CD4-positive, alpha-beta memory T cell (primary cell): ENCODE measurements at regions not wholly inside any gene's neighbourhood (a gene's known extent, or its start where the extent isn't known, plus 50 kb on each side); places are given as distances from the start of the nearest gene placed in this dataset.

Experiments used
- CTCF ChIA-PET: fragments of 350-600 bp; sonication (Branson Sonifier 250); formaldehyde crosslinking; loops from one replicate; lab custom pipeline; 2021; ENCODE audit warnings: inconsistent platforms; ENCODE audit not compliant: partially characterized antibody; lab: Charles Lee
- POLR2A ChIA-PET: fragments of 350-600 bp; sonication (Branson Sonifier 250); formaldehyde crosslinking; loops from one replicate; lab custom pipeline; 2021; ENCODE audit not compliant: partially characterized antibody; lab: Charles Lee
- DNase-seq, 5 donors: peaks; one replicate each; pipeline versions ENCODE4 v3.0.0 to v3.0.0-alpha.2; 2020 to 2022; ENCODE audit warnings: mixed read lengths in 1 of 5
- H3K27ac ChIP-seq: one replicate; pipeline ENCODE4 v1.7.0; 2013; ENCODE audit warnings: low read depth, low read length
- H3K27me3 ChIP-seq: 2 replicates; pipeline ENCODE4 v1.7.0; 2013; ENCODE audit warnings: mild to moderate bottlenecking, low read length, moderate library complexity; ENCODE audit not compliant: insufficient read depth
- H3K36me3 ChIP-seq: 2 replicates; pipeline ENCODE4 v1.7.0; 2013; ENCODE audit warnings: mild to moderate bottlenecking, low read length, moderate library complexity; ENCODE audit not compliant: insufficient read depth
- H3K4me1 ChIP-seq: 2 replicates; pipeline ENCODE4 v1.7.0; 2013; ENCODE audit warnings: mild to moderate bottlenecking, low read length, moderate library complexity; ENCODE audit not compliant: insufficient read depth
- H3K4me3 ChIP-seq, 2 donors: one replicate each; pipeline ENCODE4 v1.7.0; 2013; ENCODE audit warnings: low read length in 2 of 2, mild to moderate bottlenecking in 1 of 2
- H3K9me3 ChIP-seq, 2 donors: one replicate each; pipeline ENCODE4 v1.7.0; 2013; ENCODE audit warnings: low read length in 2 of 2, control low read depth in 1 of 2; ENCODE audit not compliant: control insufficient read depth in 1 of 2
- H3K27ac Mint-ChIP-seq, 7 donors: one replicate each; pipeline ENCODE4 v1.8.0; 2020 to 2021; ENCODE audit warnings: mixed read lengths in 7 of 7, mild to moderate bottlenecking in 6 of 7, inconsistent platforms in 3 of 7, moderate library complexity in 3 of 7
- H3K27me3 Mint-ChIP-seq, 2 donors: one replicate each; pipeline ENCODE4 v1.8.0; 2020 to 2021; ENCODE audit warnings: mixed read lengths in 2 of 2
- H3K36me3 Mint-ChIP-seq, 2 donors: one replicate each; pipeline ENCODE4 v1.8.0; 2020 to 2021; ENCODE audit warnings: mixed read lengths in 2 of 2, inconsistent platforms in 1 of 2, mild to moderate bottlenecking in 1 of 2
- H3K4me1 Mint-ChIP-seq, 4 donors: one replicate each; pipeline ENCODE4 v1.8.0; 2020 to 2021; ENCODE audit warnings: mixed read lengths in 4 of 4, mild to moderate bottlenecking in 1 of 4
- H3K4me3 Mint-ChIP-seq, 8 donors: one replicate each; pipeline ENCODE4 v1.8.0; 2020 to 2021; ENCODE audit warnings: mixed read lengths in 8 of 8, mild to moderate bottlenecking in 7 of 8, moderate library complexity in 6 of 8, inconsistent platforms in 3 of 8
- H3K9me3 Mint-ChIP-seq, 8 donors: one replicate each; pipeline ENCODE4 v1.8.0; 2020 to 2021; ENCODE audit warnings: mixed read lengths in 8 of 8, mild to moderate bottlenecking in 5 of 8, inconsistent platforms in 3 of 8, moderate library complexity in 1 of 8
- intact Hi-C: fragments of 100-400 bp; cut with micrococcal nuclease; formaldehyde crosslinking; loops from one replicate; pipeline ENCODE4 v1.15.1; 2023

DNA sequence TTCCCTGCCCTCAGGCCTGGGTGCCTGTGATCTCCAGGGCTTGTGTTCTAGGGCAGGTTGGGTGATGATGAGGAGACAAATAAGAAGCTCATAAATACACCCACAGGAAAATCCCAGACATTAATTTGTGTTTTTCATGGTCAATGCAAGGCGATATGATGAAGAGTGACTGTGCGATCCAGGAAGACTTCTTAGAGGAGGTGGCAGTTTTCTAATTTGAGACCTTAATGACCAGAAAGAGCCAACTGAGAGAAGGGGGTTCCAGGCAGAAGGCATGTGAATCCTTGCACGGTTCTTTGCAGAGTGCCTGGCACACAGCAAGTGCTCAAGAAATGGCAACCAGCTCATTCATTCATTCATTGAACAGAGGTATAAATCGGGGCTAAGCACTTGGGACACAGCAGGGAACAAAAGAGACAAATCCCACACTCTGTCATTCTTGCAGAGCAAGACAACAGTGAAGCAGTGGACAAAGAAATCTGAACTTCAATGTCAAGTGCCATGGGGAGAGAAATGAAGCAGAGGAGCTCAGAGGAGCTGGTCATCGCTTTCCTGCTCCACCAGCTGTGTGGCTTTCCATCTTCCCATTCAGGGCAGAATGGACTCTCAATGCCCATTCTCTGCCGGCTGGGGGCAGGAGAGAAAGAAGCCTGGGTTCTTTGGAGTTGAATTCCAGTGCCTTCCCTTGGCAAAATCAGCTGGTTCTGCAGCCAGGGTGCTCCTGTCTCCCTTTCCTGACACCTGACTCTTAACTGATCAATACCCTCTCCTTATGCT is 128.3 kb downstream of the AACS start:
- Mint-ChIP-seq H3K4me1 (no peaks in the 10 kb centered on the region), H3K36me3 (no peaks in the 10 kb centered on the region), H3K9me3 (no peaks in the 10 kb centered on the region), H3K4me3 (no peak overlapping the region), H3K27me3 (peaks cover 32 to 46% of the 10 kb centered on the region in 2 donors), H3K27ac (no peak overlapping the region)
- H3K27ac ChIP-seq, result no peak overlapping the region
- ChIA-PET CTCF (interaction anchor here (0.7 to 1.0 kb wide), 2 partner anchors 11 to 14 kb away, joined by 3 to 4 read pairs; no protein-coding TSS in a partner anchor), POLR2A (no interaction called here)
- H3K27me3 ChIP-seq, result peaks cover 21% of the 10 kb centered on the region
- H3K9me3 ChIP-seq, result no peaks in the 10 kb centered on the region
- H3K4me3 ChIP-seq, result no peak overlapping the region
- DNase-seq, result no peak
- intact Hi-C loops, result no loop called here
- no peaks in the 10 kb centered on the region for H3K36me3 ChIP-seq
- no peaks in the 10 kb centered on the region for H3K4me1 ChIP-seq

DNA sequence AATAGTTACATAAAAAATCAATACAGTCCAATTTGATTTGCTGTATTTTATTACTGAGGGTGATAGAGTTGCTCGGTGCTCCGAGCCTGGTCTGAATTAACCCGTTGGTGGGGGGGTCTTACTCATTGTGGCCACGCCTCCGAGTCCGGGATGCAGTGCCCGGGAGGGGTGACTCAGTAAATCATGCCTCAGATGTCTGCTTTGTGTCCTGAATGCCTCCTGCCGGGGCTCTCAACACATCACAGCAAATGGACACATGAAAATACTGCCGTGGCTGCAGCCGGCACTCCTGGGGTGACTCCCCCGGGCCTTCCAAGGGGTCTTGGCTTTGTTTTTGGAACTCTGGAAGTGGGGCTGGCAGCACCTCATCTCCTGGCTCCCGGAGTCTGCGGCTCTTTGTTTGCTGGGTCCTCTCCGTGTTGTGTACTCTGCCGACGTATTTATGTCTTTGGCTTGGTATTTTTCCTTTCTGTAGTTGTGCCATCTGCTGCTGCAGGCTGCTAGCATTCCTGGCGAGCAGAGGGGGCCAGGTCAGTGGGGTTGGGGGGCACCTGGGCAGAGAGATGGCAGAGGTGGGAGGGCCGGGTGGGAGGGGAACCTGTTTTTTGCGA is 129.0 kb downstream of the AACS start:
- DNase-seq, result no peak
- Mint-ChIP-seq H3K27ac (no peak overlapping the region), H3K4me1 (no peaks in the 10 kb centered on the region), H3K27me3 (peaks cover 32 to 45% of the 10 kb centered on the region in 2 donors), H3K4me3 (no peak overlapping the region), H3K36me3 (no peaks in the 10 kb centered on the region), H3K9me3 (no peaks in the 10 kb centered on the region)
- no peak overlapping the region for H3K4me3 ChIP-seq
- intact Hi-C loops, result no loop called here
- no peaks in the 10 kb centered on the region for H3K36me3 ChIP-seq
- CTCF ChIA-PET, result no interaction called here
- H3K27me3 ChIP-seq, result peaks cover 15% of the 10 kb centered on the region
- no peak overlapping the region for H3K27ac ChIP-seq
- no peaks in the 10 kb centered on the region for H3K9me3 ChIP-seq
- POLR2A ChIA-PET, result no interaction called here
- H3K4me1 ChIP-seq, result no peaks in the 10 kb centered on the region

DNA sequence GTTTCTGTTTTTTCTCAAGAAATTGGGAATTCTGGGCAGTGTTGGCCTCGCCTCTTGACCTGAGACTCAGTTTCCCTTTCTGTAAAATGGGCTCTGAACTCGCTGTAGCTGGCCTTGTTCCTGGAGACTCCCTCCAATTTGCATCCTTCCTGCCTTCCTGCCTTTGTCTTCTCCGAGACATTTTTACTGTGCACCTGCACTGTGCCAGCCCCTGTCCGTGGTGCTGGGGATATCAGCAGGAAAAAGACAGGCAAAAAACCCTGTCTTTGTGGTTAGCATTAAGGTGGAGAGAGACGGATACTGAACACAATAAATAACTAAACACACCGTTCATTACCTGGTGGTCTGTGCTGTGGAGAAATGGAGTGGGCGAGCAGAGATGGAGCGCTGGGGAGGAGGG is 129.8 kb downstream of the AACS start:
- POLR2A ChIA-PET, result no interaction called here
- Mint-ChIP-seq H3K27ac (no peak overlapping the region), H3K27me3 (peaks cover 29 to 45% of the 10 kb centered on the region in 2 donors), H3K4me3 (no peak overlapping the region), H3K36me3 (no peaks in the 10 kb centered on the region), H3K4me1 (no peaks in the 10 kb centered on the region), H3K9me3 (no peaks in the 10 kb centered on the region)
- no peak overlapping the region for H3K27ac ChIP-seq
- no peak for DNase-seq
- H3K36me3 ChIP-seq, result no peaks in the 10 kb centered on the region
- peaks cover 8% of the 10 kb centered on the region for H3K27me3 ChIP-seq
- no peaks in the 10 kb centered on the region for H3K9me3 ChIP-seq
- intact Hi-C loops, result no loop called here
- H3K4me1 ChIP-seq, result no peaks in the 10 kb centered on the region
- CTCF ChIA-PET, result no interaction called here
- H3K4me3 ChIP-seq, result no peak overlapping the region

DNA sequence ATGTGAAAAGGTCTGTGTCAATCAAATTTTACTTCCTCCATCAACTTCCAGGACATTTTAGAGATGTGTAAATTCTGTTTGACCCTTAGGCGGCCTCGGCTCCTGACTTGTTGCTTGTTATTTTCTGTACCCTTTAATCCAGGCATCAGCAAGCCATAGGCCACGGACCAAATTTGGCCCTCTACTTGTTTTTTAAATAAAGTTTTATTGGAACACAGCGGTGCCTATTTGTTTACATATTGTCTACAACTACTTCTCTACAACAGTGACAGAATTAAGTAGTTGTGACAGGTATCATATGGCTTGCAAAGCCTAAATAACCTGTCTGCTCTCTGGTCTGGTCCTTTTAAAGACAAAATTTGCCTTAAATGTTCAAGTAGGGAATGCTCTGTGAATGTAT is 132.1 kb downstream of the AACS start:
- intact Hi-C loops, result no loop called here
- POLR2A ChIA-PET, result no interaction called here

DNA sequence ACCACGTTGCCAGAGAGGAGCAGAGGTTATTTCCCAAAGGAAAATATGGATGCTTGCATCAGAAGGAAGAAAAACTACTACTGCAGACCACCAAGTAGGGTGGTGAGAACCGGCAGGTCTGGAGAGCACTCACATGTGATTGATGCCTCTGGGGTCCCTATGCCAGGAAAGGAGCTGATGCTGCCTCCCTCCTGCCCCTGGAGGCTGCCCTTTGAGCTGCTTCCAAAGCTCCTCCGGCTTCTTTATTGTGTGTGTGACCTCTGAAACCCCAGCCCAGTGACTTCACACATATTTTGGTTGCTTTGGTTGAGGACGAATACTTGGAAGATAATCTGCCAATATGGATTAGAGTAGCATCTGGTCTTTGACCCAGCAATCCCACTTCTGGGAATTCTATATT is 133.4 kb downstream of the AACS start:
- peaks cover 0 to 6% (median 1%) of the 10 kb centered on the region in 8 donors for H3K9me3 Mint-ChIP-seq
- Histone ChIP-seq H3K4me1 (no peaks in the 10 kb centered on the region), H3K27ac (no peak overlapping the region), H3K36me3 (no peaks in the 10 kb centered on the region), H3K4me3 (no peak overlapping the region), H3K27me3 (peaks cover 4% of the 10 kb centered on the region), H3K9me3 (no peaks in the 10 kb centered on the region)
- no peak overlapping the region for H3K27ac Mint-ChIP-seq
- intact Hi-C loops, result no loop called here
- DNase-seq, result no peak
- peaks cover 14 to 29% of the 10 kb centered on the region in 2 donors for H3K27me3 Mint-ChIP-seq
- POLR2A ChIA-PET, result no interaction called here
- no peaks in the 10 kb centered on the region for H3K36me3 Mint-ChIP-seq
- no peak overlapping the region for H3K4me3 Mint-ChIP-seq
- no peaks in the 10 kb centered on the region for H3K4me1 Mint-ChIP-seq
- CTCF ChIA-PET, result interaction anchor here (0.6 kb wide), 1 partner anchor 15 kb away, joined by 3 read pairs; no protein-coding TSS in a partner anchor

More for the DNA sequence above, 132.1 kb downstream of the AACS start:
- H3K27ac ChIP-seq, result no peak overlapping the region
- Mint-ChIP-seq H3K27me3 (peaks cover 20 to 32% of the 10 kb centered on the region in 2 donors), H3K27ac (no peak overlapping the region), H3K4me3 (no peak overlapping the region), H3K36me3 (no peaks in the 10 kb centered on the region), H3K9me3 (peaks cover 0 to 6% (median 1%) of the 10 kb centered on the region in 8 donors), H3K4me1 (no peaks in the 10 kb centered on the region)
- no peak for DNase-seq
- H3K4me3 ChIP-seq, result no peak overlapping the region
- CTCF ChIA-PET, result interaction anchor here (0.7 kb wide), 1 partner anchor 14 kb away, joined by 3 read pairs; no protein-coding TSS in a partner anchor
- H3K4me1 ChIP-seq, result no peaks in the 10 kb centered on the region
- H3K27me3 ChIP-seq, result peaks cover 7% of the 10 kb centered on the region
- no peaks in the 10 kb centered on the region for H3K36me3 ChIP-seq
- H3K9me3 ChIP-seq, result no peaks in the 10 kb centered on the region

DNA sequence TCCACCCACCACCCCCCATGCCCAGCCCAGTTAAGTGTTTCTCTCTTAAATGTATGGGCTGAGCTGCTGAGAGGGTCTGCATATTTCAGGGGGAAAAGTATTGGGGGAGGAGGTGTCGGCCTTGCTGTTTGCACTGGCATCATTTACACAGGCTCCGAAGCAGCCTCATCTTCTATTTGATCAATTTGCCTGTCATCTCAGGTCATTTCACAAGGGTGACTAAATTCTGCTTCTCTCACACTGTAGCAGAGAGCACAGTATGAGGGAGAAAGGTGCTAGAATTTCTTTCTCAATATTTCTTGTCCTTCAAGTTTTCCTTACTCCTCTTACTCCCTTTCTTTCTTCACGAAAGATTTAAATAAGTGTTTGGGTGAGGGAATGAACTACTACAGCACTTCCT is 135.9 kb downstream of the AACS start:
- CTCF ChIA-PET, result no interaction called here
- H3K9me3 ChIP-seq, result no peaks in the 10 kb centered on the region
- POLR2A ChIA-PET, result no interaction called here
- no peaks in the 10 kb centered on the region for H3K4me1 ChIP-seq
- H3K27me3 ChIP-seq, result peaks cover 4% of the 10 kb centered on the region
- no peak overlapping the region for H3K27ac ChIP-seq
- no peak for DNase-seq
- H3K4me1 Mint-ChIP-seq, result no peaks in the 10 kb centered on the region
- no peaks in the 10 kb centered on the region for H3K36me3 Mint-ChIP-seq
- H3K4me3 Mint-ChIP-seq, result no peak overlapping the region
- no peak overlapping the region for H3K4me3 ChIP-seq
- intact Hi-C loops, result no loop called here
- peaks cover 0 to 6% (median 1%) of the 10 kb centered on the region in 8 donors for H3K9me3 Mint-ChIP-seq
- no peaks in the 10 kb centered on the region for H3K36me3 ChIP-seq
- peaks cover 8 to 15% of the 10 kb centered on the region in 2 donors for H3K27me3 Mint-ChIP-seq
- no peak overlapping the region for H3K27ac Mint-ChIP-seq

DNA sequence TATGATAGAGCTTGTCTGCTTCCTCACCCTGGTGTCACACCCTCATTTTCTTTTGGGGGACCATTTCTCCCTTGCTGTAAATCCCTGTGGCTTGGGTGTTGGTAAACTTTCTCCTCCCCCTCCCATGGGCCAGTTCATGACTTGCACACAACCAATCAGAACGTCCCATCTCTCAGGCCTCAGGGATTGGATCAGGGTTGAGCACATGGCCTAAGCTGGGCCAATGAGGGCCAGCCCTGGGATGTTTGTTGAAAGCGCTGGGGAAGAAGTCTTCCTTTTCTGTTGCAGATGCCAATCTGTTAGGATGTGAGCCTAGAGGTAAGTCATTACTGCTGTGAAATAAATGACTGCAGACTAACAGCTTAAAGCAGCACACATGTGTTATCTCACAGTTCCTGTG is 136.7 kb downstream of the AACS start:
- intact Hi-C loops, result no loop called here
- H3K9me3 Mint-ChIP-seq, result peaks cover 0 to 6% (median 1%) of the 10 kb centered on the region in 8 donors
- H3K4me1 ChIP-seq, result no peaks in the 10 kb centered on the region
- ChIA-PET POLR2A (no interaction called here), CTCF (interaction anchor here (1.7 kb wide), 1 partner anchor 18 kb away, joined by 13 read pairs; no protein-coding TSS in a partner anchor)
- no peak for DNase-seq
- no peaks in the 10 kb centered on the region for H3K36me3 Mint-ChIP-seq
- H3K4me1 Mint-ChIP-seq, result no peaks in the 10 kb centered on the region
- no peak overlapping the region for H3K27ac ChIP-seq
- H3K4me3 ChIP-seq, result no peak overlapping the region
- H3K9me3 ChIP-seq, result no peaks in the 10 kb centered on the region
- no peak overlapping the region for H3K27ac Mint-ChIP-seq
- no peaks in the 10 kb centered on the region for H3K36me3 ChIP-seq
- H3K27me3 ChIP-seq, result peaks cover 4% of the 10 kb centered on the region
- H3K4me3 Mint-ChIP-seq, result no peak overlapping the region
- peaks cover 11 to 16% of the 10 kb centered on the region in 2 donors for H3K27me3 Mint-ChIP-seq
